Ishikawa (cell line): ENCODE measurements at regions not wholly inside any gene's neighbourhood (a gene's known extent, or its start where the extent isn't known, plus 50 kb on each side); places are given as distances from the start of the nearest gene placed in this dataset.

Experiments used
- CEBPB ChIP-seq: IDR thresholded peaks from 2 replicates; pipeline ENCODE4 v1.6.1; 2012
- CREB1 ChIP-seq: IDR thresholded peaks from 2 replicates; pipeline ENCODE4 v1.6.1; 2012; ENCODE audit warnings: low read depth
- EGR1 ChIP-seq: IDR thresholded peaks from 2 replicates; pipeline ENCODE4 v1.6.1; 2012
- EP300 ChIP-seq: IDR thresholded peaks from 2 replicates; pipeline ENCODE4 v1.6.1; 2012; ENCODE audit warnings: borderline replicate concordance
- FOXM1 ChIP-seq: IDR thresholded peaks from 2 replicates; pipeline ENCODE4 v1.6.1; 2012; ENCODE audit warnings: low read depth, borderline replicate concordance
- NFIC ChIP-seq: IDR thresholded peaks from 2 replicates; pipeline ENCODE4 v1.6.1; 2012
- RAD21 ChIP-seq: IDR thresholded peaks from 2 replicates; pipeline ENCODE4 v1.6.1; 2012; ENCODE audit warnings: low read depth
- TAF1 ChIP-seq: IDR thresholded peaks from 2 replicates; pipeline ENCODE4 v1.6.1; 2012; ENCODE audit warnings: low read depth, mild to moderate bottlenecking
- TCF12 ChIP-seq: IDR thresholded peaks from 2 replicates; pipeline ENCODE4 v1.6.1; 2012; ENCODE audit warnings: low read depth
- TEAD4 ChIP-seq: IDR thresholded peaks from 2 replicates; pipeline ENCODE4 v1.6.1; 2012
- YY1 ChIP-seq: IDR thresholded peaks from 2 replicates; pipeline ENCODE4 v1.6.1; 2012; ENCODE audit warnings: low read depth
- ZBTB7A ChIP-seq: IDR thresholded peaks from 2 replicates; pipeline ENCODE4 v1.6.1; 2012; ENCODE audit warnings: low read depth
- TF ChIP-seq, protein P1 (sequence below): IDR thresholded peaks from 2 replicates; pipeline ENCODE4 v1.6.1; 2012; ENCODE audit warnings: low read depth, mild to moderate bottlenecking
- TF ChIP-seq, protein P2 (sequence below): IDR thresholded peaks from 2 replicates; pipeline ENCODE4 v1.6.1; 2012
- TF ChIP-seq, protein P3 (sequence below): IDR thresholded peaks from 2 replicates; pipeline ENCODE4 v1.6.1; 2012

DNA sequence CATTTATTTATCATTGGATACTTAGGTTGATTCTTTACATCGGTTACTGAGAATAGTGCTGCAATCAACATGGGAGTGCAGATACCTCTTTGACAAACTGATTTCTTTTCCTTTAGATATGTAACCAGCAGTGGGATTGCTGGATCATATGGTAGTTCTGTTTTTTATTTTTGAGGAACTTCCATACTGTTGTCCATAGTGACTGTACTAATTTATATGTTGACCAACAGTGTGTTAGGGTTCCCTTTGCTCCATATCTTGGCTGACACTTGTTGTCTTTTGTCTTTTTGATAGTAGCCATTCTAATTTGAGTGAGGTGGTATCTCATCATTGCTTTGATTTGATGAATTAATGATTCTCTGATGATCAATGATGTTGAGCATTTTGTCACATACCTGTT lies 137.3 kb upstream of the PITX1 start:
- TF ChIP-seq ZBTB7A = no peak

DNA sequence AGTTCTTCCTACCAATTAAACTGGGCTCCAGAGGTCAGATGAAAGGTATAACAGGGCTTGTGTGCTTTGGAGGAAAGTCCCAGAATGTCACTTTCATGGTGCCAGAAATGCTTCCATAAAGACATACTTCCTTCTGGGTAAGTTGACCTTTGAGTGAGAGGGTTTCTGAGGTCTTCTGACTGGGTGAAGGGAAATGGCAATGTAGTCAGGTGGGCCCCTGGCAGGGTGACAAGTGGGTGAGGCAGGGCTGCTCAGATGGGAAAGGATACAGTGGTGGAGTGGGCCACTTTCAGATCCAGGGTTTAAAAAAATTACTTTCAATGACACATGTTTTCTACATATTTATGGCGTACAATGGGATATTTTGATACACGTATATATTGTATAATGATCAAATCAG lies 136.5 kb upstream of the PITX1 start:
- TF ChIP-seq CEBPB = no peak
- no peak for TF ChIP-seq RAD21
- TF ChIP-seq, protein P1, sequence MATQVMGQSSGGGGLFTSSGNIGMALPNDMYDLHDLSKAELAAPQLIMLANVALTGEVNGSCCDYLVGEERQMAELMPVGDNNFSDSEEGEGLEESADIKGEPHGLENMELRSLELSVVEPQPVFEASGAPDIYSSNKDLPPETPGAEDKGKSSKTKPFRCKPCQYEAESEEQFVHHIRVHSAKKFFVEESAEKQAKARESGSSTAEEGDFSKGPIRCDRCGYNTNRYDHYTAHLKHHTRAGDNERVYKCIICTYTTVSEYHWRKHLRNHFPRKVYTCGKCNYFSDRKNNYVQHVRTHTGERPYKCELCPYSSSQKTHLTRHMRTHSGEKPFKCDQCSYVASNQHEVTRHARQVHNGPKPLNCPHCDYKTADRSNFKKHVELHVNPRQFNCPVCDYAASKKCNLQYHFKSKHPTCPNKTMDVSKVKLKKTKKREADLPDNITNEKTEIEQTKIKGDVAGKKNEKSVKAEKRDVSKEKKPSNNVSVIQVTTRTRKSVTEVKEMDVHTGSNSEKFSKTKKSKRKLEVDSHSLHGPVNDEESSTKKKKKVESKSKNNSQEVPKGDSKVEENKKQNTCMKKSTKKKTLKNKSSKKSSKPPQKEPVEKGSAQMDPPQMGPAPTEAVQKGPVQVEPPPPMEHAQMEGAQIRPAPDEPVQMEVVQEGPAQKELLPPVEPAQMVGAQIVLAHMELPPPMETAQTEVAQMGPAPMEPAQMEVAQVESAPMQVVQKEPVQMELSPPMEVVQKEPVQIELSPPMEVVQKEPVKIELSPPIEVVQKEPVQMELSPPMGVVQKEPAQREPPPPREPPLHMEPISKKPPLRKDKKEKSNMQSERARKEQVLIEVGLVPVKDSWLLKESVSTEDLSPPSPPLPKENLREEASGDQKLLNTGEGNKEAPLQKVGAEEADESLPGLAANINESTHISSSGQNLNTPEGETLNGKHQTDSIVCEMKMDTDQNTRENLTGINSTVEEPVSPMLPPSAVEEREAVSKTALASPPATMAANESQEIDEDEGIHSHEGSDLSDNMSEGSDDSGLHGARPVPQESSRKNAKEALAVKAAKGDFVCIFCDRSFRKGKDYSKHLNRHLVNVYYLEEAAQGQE = no peak
- no peak for TF ChIP-seq ZBTB7A
- no peak for TF ChIP-seq CREB1
- TF ChIP-seq NFIC = no peak
- TF ChIP-seq, protein P2, sequence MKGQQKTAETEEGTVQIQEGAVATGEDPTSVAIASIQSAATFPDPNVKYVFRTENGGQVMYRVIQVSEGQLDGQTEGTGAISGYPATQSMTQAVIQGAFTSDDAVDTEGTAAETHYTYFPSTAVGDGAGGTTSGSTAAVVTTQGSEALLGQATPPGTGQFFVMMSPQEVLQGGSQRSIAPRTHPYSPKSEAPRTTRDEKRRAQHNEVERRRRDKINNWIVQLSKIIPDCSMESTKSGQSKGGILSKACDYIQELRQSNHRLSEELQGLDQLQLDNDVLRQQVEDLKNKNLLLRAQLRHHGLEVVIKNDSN = no peak
- TF ChIP-seq YY1 = no peak
- TF ChIP-seq TEAD4 = no peak
- TF ChIP-seq TAF1 = no peak
- TF ChIP-seq EP300 = no peak
- TF ChIP-seq FOXM1 = no peak
- no peak for TF ChIP-seq TCF12
- TF ChIP-seq EGR1 = no peak
- TF ChIP-seq, protein P3, sequence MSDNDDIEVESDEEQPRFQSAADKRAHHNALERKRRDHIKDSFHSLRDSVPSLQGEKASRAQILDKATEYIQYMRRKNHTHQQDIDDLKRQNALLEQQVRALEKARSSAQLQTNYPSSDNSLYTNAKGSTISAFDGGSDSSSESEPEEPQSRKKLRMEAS = no peak

DNA sequence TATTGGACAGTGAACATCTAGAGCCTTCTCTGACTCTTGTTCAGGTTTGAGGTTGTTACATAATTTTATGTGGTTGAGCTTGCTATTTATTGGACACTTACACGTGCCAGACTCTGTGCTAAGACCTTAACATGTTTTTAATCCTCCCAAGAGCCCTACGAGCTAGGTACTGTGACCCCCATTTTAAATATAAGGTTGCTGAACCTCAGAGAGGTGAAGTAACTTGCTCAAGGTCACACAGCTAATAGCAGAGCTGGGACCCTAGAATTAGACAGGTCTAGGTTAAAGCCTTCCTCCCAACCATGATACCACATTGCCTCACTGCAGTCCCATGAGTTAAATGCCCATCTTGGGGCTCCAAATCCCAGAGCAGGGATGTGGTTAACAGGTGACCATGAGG lies 135.7 kb upstream of the PITX1 start:
- TF ChIP-seq, protein P3 = no peak
- TF ChIP-seq YY1 (no peak), RAD21 (no peak), TEAD4 (no peak), TAF1 (no peak), CREB1 (no peak), ZBTB7A (no peak), NFIC (no peak), CEBPB (no peak), EGR1 (no peak)
- TF ChIP-seq, protein P2 = no peak
- TF ChIP-seq, protein P1 = no peak

DNA sequence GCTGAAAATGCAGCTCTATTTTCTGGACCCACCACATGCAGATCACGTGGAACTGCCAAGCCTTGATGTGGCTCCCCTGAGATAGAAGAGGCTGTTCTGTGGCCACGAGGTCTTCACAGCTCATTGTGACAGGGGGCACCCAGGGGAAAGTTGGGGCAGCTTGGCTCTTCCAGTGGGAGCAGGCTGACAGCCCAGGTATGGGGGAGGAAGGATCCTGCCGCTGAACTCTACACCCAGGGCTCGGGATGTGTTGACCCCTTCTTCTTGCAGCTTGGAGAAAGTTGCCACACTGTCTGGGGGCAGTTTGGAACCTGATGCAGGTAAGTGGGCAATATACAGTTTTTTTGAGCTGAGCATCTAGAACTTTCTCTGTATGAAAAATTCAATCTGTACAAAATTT lies 133.6 kb upstream of the PITX1 start:
- no peak for TF ChIP-seq TAF1
- TF ChIP-seq TEAD4 = no peak
- TF ChIP-seq FOXM1 = no peak
- TF ChIP-seq TCF12 = no peak
- TF ChIP-seq YY1 = no peak
- TF ChIP-seq, protein P3 = no peak
- TF ChIP-seq, protein P2 = no peak
- no peak for TF ChIP-seq EP300
- TF ChIP-seq CEBPB = no peak
- no peak for TF ChIP-seq RAD21
- TF ChIP-seq, protein P1 = no peak
- TF ChIP-seq EGR1 = no peak
- TF ChIP-seq ZBTB7A = no peak
- no peak for TF ChIP-seq NFIC
- no peak for TF ChIP-seq CREB1

- TF ChIP-seq TAF1 = no peak
Measured at GRCh38 chr5:135163964-135164363, 129.9 kb upstream of the PITX1 start.
